Neural progenitor cell (in vitro differentiated cells): ENCODE measurements at regions not wholly inside any gene's neighbourhood (a gene's known extent, or its start where the extent isn't known, plus 50 kb on each side); places are given as distances from the start of the nearest gene placed in this dataset.

ENCODE experiments used
- DNase-seq: peaks from one replicate; pipeline ENCODE4 v3.0.0-alpha.2; 2016; ENCODE audit warnings: low spot score
- H2AFZ ChIP-seq: fragments of 200-600 bp; sonication (generic); replicated peaks from 2 replicates; pipeline ENCODE4 v1.6.1; 2016; ENCODE audit warnings: antibody characterized with exemption
- H3F3A ChIP-seq: fragments of 200-600 bp; sonication (generic); 2 replicates; pipeline ENCODE4 v1.6.1; 2016; ENCODE audit warnings: antibody characterized with exemption, low read depth
- H3K27ac ChIP-seq: fragments of 200-600 bp; sonication (generic); 2 replicates; pipeline ENCODE4 v1.5.1; 2016; ENCODE audit warnings: mild to moderate bottlenecking
- H3K27me3 ChIP-seq: fragments of 200-600 bp; sonication (generic); 2 replicates; pipeline ENCODE4 v1.6.1; 2016; ENCODE audit warnings: mild to moderate bottlenecking, moderate library complexity
- H3K36me3 ChIP-seq: fragments of 200-600 bp; sonication (generic); 2 replicates; pipeline ENCODE4 v1.5.1; 2016
- H3K4me1 ChIP-seq: fragments of 200-600 bp; sonication (generic); 2 replicates; pipeline ENCODE4 v1.6.1; 2016; ENCODE audit warnings: mixed run types
- H3K4me2 ChIP-seq: fragments of 200-600 bp; sonication (generic); 2 replicates; pipeline ENCODE4 v1.6.1; 2016
- H3K4me3 ChIP-seq: fragments of 200-600 bp; sonication (generic); 2 replicates; pipeline ENCODE4 v1.5.1; 2016
- H3K79me2 ChIP-seq: fragments of 200-600 bp; sonication (generic); 2 replicates; pipeline ENCODE4 v1.6.1; 2016; ENCODE audit warnings: low read depth
- H3K9ac ChIP-seq: fragments of 200-600 bp; sonication (generic); 2 replicates; pipeline ENCODE4 v1.6.1; 2016
- H3K9me3 ChIP-seq: fragments of 200-600 bp; sonication (generic); 2 replicates; pipeline ENCODE4 v1.5.1; 2016; ENCODE audit warnings: low read depth
- H4K20me1 ChIP-seq: fragments of 200-600 bp; sonication (generic); 2 replicates; pipeline ENCODE4 v1.6.1; 2016; ENCODE audit warnings: low read depth
- H3K27ac Mint-ChIP-seq: 3 replicates; pipeline ENCODE4 v1.8.0; 2021; ENCODE audit warnings: mixed read lengths
- H3K27me3 Mint-ChIP-seq: 2 replicates; pipeline ENCODE4 v1.8.0; 2022; ENCODE audit warnings: low read depth, mild to moderate bottlenecking, inconsistent platforms, moderate library complexity, mixed read lengths; ENCODE audit not compliant: insufficient read depth
- H3K36me3 Mint-ChIP-seq: 3 replicates; pipeline ENCODE4 v1.8.0; 2021; ENCODE audit warnings: mixed read lengths
- H3K4me1 Mint-ChIP-seq: 3 replicates; pipeline ENCODE4 v1.8.0; 2021; ENCODE audit warnings: mixed read lengths
- H3K4me3 Mint-ChIP-seq: 3 replicates; pipeline ENCODE4 v1.8.0; 2021; ENCODE audit warnings: mild to moderate bottlenecking, moderate library complexity, mixed read lengths
- H3K9me3 Mint-ChIP-seq: 3 replicates; pipeline ENCODE4 v1.8.0; 2020; ENCODE audit warnings: mixed read lengths
- CTCF ChIP-seq: fragments of 200-600 bp; sonication (generic); IDR thresholded peaks from 2 replicates; pipeline ENCODE4 v1.5.1; 2017; ENCODE audit warnings: antibody characterized with exemption, mild to moderate bottlenecking
- EZH2 ChIP-seq: fragments of 200-600 bp; sonication (generic); IDR thresholded peaks from 2 replicates; pipeline ENCODE4 v1.6.1; 2017; ENCODE audit warnings: antibody characterized with exemption, mild to moderate bottlenecking, moderate library complexity
- EZH2phosphoT487 ChIP-seq: fragments of 200-600 bp; sonication (generic); IDR thresholded peaks from 2 replicates; pipeline ENCODE4 v1.6.1; 2017; ENCODE audit warnings: antibody characterized with exemption

- H3K27me3 ChIP-seq, result no peaks in the 10 kb centered on the region
- peaks cover 13% of the 10 kb centered on the region for H3K4me1 ChIP-seq
- Mint-ChIP-seq H3K4me1 (peaks cover 12% of the 10 kb centered on the region), H3K36me3 (no peaks in the 10 kb centered on the region), H3K4me3 (no peak overlapping the region), H3K9me3 (no peaks in the 10 kb centered on the region), H3K27ac (no peak overlapping the region), H3K27me3 (no peaks in the 10 kb centered on the region)
- TF ChIP-seq CTCF (no peak), EZH2phosphoT487 (no peak), EZH2 (no peak)
- no peaks in the 10 kb centered on the region for H3K36me3 ChIP-seq
- H3K9me3 ChIP-seq, result no peaks in the 10 kb centered on the region
- H3K9ac ChIP-seq, result no peak overlapping the region
- H3K4me2 ChIP-seq, result no peak overlapping the region
- H3F3A ChIP-seq, result peaks cover 4% of the 10 kb centered on the region
- H3K27ac ChIP-seq, result no peak overlapping the region
- H3K4me3 ChIP-seq, result no peak overlapping the region
- no peak overlapping the region for H2AFZ ChIP-seq
- no peaks in the 10 kb centered on the region for H4K20me1 ChIP-seq
- no peak for DNase-seq
- no peaks in the 10 kb centered on the region for H3K79me2 ChIP-seq
Measured at GRCh38 chr6:102848210-102848609, 1454.7 kb downstream of the GRIK2 start.

- DNase-seq, result no peak
- no peaks in the 10 kb centered on the region for H3K9me3 Mint-ChIP-seq
- no peak overlapping the region for H3K9ac ChIP-seq
- no peaks in the 10 kb centered on the region for H3F3A ChIP-seq
- H3K27ac ChIP-seq, result no peak overlapping the region
- no peak overlapping the region for H3K4me2 ChIP-seq
- H3K36me3 ChIP-seq, result no peaks in the 10 kb centered on the region
- no peaks in the 10 kb centered on the region for H3K4me1 ChIP-seq
- no peak overlapping the region for H3K27ac Mint-ChIP-seq
- no peaks in the 10 kb centered on the region for H3K27me3 Mint-ChIP-seq
- H2AFZ ChIP-seq, result no peak overlapping the region
- no peaks in the 10 kb centered on the region for H3K36me3 Mint-ChIP-seq
- H3K79me2 ChIP-seq, result no peaks in the 10 kb centered on the region
- no peaks in the 10 kb centered on the region for H4K20me1 ChIP-seq
- TF ChIP-seq CTCF (no peak), EZH2 (no peak), EZH2phosphoT487 (no peak)
- no peaks in the 10 kb centered on the region for H3K27me3 ChIP-seq
- H3K9me3 ChIP-seq, result no peaks in the 10 kb centered on the region
- H3K4me1 Mint-ChIP-seq, result no peaks in the 10 kb centered on the region
- no peak overlapping the region for H3K4me3 Mint-ChIP-seq
- no peak overlapping the region for H3K4me3 ChIP-seq
Measured at GRCh38 chr6:102841060-102841459, 1447.6 kb downstream of the GRIK2 start.

DNA sequence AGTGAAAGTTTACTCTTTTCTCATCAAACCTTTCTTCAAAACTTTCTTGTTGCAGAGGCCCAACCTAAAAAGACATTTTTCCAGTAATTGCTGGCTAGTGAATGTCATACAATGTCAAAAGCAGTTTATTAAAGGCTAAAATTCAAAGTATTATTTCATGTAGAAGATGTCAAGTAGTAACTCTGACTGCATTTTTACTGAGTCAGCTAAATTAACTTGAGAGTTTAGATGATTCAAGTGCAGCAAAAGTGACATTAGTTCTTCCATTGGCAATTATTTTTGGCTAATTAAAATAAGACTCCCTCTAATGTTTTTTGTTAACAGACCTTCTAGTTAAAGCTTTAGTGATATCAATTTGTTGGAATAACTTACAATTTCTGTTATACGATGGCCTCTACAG, 1438.5 kb downstream of the GRIK2 start:
- Mint-ChIP-seq H3K27ac (no peak overlapping the region), H3K4me3 (no peak overlapping the region), H3K27me3 (peaks cover 3% of the 10 kb centered on the region), H3K9me3 (no peaks in the 10 kb centered on the region), H3K4me1 (no peaks in the 10 kb centered on the region), H3K36me3 (no peaks in the 10 kb centered on the region)
- Histone ChIP-seq H3K79me2 (no peaks in the 10 kb centered on the region), H3K9me3 (no peaks in the 10 kb centered on the region), H3F3A (no peaks in the 10 kb centered on the region), H3K27me3 (no peaks in the 10 kb centered on the region), H3K27ac (no peak overlapping the region), H3K4me1 (peaks cover 5% of the 10 kb centered on the region), H3K4me2 (no peak overlapping the region), H2AFZ (no peak overlapping the region), H3K4me3 (no peak overlapping the region), H3K36me3 (no peaks in the 10 kb centered on the region), H3K9ac (no peak overlapping the region), H4K20me1 (no peaks in the 10 kb centered on the region)
- no peak for DNase-seq
- no peak for TF ChIP-seq EZH2
- TF ChIP-seq EZH2phosphoT487, result no peak
- TF ChIP-seq CTCF, result no peak

DNA sequence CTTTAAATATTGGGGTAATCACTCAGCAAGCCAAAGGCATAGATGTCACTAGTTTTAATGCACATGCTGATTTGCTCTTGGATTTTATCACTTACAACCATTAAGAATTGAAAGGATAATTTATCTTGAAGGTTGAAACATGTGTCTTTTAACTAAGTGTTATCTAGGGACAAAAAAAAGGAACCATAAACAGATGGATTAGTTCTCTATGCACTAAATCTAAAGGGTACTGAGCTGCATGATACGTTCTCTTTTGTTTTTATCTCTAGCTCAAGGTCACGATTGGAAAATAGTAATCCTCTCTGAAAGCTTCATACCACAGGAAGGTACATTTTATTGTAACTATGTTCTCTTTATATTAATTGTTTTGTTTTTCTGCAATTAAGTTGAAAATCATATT, 1426.6 kb downstream of the GRIK2 start:
- peaks cover 2% of the 10 kb centered on the region for H3K27me3 Mint-ChIP-seq
- H3K9me3 Mint-ChIP-seq, result no peaks in the 10 kb centered on the region
- TF ChIP-seq EZH2phosphoT487 (no peak), CTCF (no peak), EZH2 (no peak)

More for the DNA sequence above, 1426.6 kb downstream of the GRIK2 start:
- H3K27ac Mint-ChIP-seq, result no peak overlapping the region
- no peak overlapping the region for H3K9ac ChIP-seq
- no peaks in the 10 kb centered on the region for H3F3A ChIP-seq
- H3K27me3 ChIP-seq, result no peaks in the 10 kb centered on the region
- no peak overlapping the region for H3K27ac ChIP-seq
- H3K9me3 ChIP-seq, result no peaks in the 10 kb centered on the region
- DNase-seq, result no peak
- H3K4me1 Mint-ChIP-seq, result no peaks in the 10 kb centered on the region
- H3K4me2 ChIP-seq, result no peak overlapping the region
- no peaks in the 10 kb centered on the region for H3K79me2 ChIP-seq
- H3K4me3 ChIP-seq, result no peak overlapping the region
- no peaks in the 10 kb centered on the region for H3K36me3 Mint-ChIP-seq
- no peaks in the 10 kb centered on the region for H4K20me1 ChIP-seq
- no peaks in the 10 kb centered on the region for H3K4me1 ChIP-seq
- H3K4me3 Mint-ChIP-seq, result no peak overlapping the region
- no peak overlapping the region for H2AFZ ChIP-seq
- H3K36me3 ChIP-seq, result no peaks in the 10 kb centered on the region
